Gastroesophageal sphincter (tissue), 3 donors: ENCODE measurements at regions not wholly inside any gene's neighbourhood (a gene's known extent, or its start where the extent isn't known, plus 50 kb on each side); places are given as distances from the start of the nearest gene placed in this dataset.

Source experiments
- EP300 ChIP-seq: sonication (generic); formaldehyde crosslinking; IDR thresholded peaks from one replicate; pipeline ENCODE4 v1.6.1; 2017; ENCODE audit warnings: antibody characterized with exemption, mild to moderate bottlenecking
- POLR2A ChIP-seq, 2 donors: fragments of 450-650 bp; IDR thresholded peaks; one replicate each; pipeline ENCODE4 v1.6.1; 2017; ENCODE audit warnings: antibody characterized with exemption in 2 of 2, mild to moderate bottlenecking in 2 of 2, moderate library complexity in 1 of 2
- TF ChIP-seq, protein P1 (sequence below), 4 experiments: fragments of 200-600 bp in 2 of 4; fragments of 450-650 bp in 2 of 4; sonication (generic) in 1 of 4; IDR thresholded peaks; one replicate each; pipeline ENCODE4 v1.5.1; 2017 to 2019; ENCODE audit warnings: antibody characterized with exemption in 4 of 4, mild to moderate bottlenecking in 2 of 4, moderate library complexity in 2 of 4

DNA sequence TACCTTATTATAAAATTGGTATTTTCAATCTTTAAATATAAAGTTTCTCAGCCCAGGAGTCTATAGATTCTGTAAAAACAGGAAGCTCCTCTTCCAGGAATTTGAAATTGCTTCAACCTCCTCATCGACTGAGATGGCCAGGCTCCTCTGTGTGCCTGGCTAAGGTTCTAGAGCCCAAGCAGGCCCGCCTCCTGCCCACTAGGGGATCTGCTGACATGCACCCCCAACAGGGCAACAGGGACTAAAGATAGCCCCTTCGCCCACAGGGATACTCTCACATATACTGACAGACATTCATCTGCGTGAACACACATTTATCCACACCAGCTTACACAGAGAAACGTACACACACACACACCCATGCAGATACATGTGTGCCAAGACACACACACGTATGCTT, 183.1 kb upstream of the TLE3 start:
- TF ChIP-seq EP300 (no peak), POLR2A (IDR thresholded peaks at IDR 0.05) (no peak)
- TF ChIP-seq, protein P1, sequence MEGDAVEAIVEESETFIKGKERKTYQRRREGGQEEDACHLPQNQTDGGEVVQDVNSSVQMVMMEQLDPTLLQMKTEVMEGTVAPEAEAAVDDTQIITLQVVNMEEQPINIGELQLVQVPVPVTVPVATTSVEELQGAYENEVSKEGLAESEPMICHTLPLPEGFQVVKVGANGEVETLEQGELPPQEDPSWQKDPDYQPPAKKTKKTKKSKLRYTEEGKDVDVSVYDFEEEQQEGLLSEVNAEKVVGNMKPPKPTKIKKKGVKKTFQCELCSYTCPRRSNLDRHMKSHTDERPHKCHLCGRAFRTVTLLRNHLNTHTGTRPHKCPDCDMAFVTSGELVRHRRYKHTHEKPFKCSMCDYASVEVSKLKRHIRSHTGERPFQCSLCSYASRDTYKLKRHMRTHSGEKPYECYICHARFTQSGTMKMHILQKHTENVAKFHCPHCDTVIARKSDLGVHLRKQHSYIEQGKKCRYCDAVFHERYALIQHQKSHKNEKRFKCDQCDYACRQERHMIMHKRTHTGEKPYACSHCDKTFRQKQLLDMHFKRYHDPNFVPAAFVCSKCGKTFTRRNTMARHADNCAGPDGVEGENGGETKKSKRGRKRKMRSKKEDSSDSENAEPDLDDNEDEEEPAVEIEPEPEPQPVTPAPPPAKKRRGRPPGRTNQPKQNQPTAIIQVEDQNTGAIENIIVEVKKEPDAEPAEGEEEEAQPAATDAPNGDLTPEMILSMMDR (IDR thresholded peaks at IDR 0.05), result no peak
